ENCODE measurements at regions not wholly inside any gene's neighbourhood (a gene's known extent, or its start where the extent isn't known, plus 50 kb on each side); places are given as distances from the start of the nearest gene placed in this dataset.

DNA sequence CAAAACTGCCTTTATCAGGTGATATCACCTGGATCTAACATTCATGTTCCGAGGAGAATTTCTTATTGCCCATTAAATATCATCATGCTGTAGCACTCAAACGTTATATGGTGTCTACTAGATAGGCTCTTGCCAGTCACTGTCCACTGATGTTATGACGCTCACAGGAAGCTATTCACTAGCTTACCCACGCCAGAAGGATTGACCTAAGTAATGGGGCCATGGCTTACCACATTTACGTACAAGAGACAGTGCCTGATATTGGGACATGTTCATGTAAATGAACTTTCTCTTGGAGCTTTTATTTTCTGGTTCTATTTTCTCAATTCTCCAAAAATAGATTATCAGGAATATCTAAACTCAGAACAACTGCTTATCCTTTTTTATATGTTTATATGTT is 91.7 kb upstream of the NAALADL2 start:
- Histone ChIP-seq H3K36me3 (ENCODE audit: insufficient read depth, low read length) (no peaks in the 10 kb centered on the region), H3K4me3 (ENCODE audit: low read length, poor library complexity, severe bottlenecking) (no peak overlapping the region), H4K20me1 (ENCODE audit: insufficient read depth, low read length, poor library complexity, severe bottlenecking) (no peaks in the 10 kb centered on the region), H3K4me1 (ENCODE audit: insufficient read depth, low read length, poor library complexity, severe bottlenecking) (no peaks in the 10 kb centered on the region), H2AFZ (ENCODE audit: low read length) (no peak overlapping the region), H3K79me2 (ENCODE audit: insufficient read depth, low read length) (no peaks in the 10 kb centered on the region), H3K9me3 (ENCODE audit: insufficient read depth, low read depth, low read length) (no peaks in the 10 kb centered on the region), H3K9me2 (replicated peaks; ENCODE audit: low read depth, low read length) (no peaks in the 10 kb centered on the region), H3K9ac (ENCODE audit: low read depth, low read length, poor library complexity, severe bottlenecking) (no peak overlapping the region), H3F3A (ENCODE audit: low read depth) (no peaks in the 10 kb centered on the region), H3K27me3 (ENCODE audit: insufficient read depth, low read length, poor library complexity, severe bottlenecking) (no peaks in the 10 kb centered on the region), H3K4me2 (ENCODE audit: low read depth, low read length, poor library complexity, severe bottlenecking) (no peak overlapping the region)
- TF ChIP-seq, protein P1, sequence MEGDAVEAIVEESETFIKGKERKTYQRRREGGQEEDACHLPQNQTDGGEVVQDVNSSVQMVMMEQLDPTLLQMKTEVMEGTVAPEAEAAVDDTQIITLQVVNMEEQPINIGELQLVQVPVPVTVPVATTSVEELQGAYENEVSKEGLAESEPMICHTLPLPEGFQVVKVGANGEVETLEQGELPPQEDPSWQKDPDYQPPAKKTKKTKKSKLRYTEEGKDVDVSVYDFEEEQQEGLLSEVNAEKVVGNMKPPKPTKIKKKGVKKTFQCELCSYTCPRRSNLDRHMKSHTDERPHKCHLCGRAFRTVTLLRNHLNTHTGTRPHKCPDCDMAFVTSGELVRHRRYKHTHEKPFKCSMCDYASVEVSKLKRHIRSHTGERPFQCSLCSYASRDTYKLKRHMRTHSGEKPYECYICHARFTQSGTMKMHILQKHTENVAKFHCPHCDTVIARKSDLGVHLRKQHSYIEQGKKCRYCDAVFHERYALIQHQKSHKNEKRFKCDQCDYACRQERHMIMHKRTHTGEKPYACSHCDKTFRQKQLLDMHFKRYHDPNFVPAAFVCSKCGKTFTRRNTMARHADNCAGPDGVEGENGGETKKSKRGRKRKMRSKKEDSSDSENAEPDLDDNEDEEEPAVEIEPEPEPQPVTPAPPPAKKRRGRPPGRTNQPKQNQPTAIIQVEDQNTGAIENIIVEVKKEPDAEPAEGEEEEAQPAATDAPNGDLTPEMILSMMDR (conservative IDR thresholded peaks at IDR 0.05; ENCODE audit: low read length) = no peak
- no peak for TF ChIP-seq EZH2phosphoT487 (IDR thresholded peaks at IDR 0.05; ENCODE audit: borderline replicate concordance)

DNA sequence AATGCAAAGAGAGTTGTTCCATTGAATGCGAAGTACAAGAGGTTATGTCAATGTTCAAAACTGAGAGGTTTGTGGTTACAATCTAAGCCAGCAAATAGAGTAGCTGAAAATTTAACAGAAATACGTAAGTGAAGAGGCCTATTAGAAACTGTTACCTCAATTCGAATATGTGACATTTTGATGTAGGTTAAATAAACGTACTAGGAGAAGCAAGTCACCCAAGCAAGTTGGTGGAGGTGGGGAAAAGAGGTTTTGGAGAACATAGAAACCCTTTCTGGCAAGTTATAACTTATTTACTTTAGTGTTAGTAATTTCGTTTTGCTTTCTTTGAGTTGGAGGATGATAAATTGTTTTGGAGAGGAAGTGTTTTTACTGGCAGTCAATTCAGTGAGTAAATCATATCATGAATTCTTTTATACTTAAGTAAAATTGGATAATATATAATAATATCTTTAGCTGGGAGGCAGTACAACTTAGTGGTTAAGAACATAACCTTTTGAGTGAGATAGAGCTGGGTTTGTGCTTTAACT is 91.2 kb upstream of the NAALADL2 start:
- no peak overlapping the region for H3K4me3 ChIP-seq (ENCODE audit: low read length, poor library complexity, severe bottlenecking)
- H3K4me2 ChIP-seq (ENCODE audit: low read depth, low read length, poor library complexity, severe bottlenecking) = no peak overlapping the region
- no peaks in the 10 kb centered on the region for H3K9me2 ChIP-seq (replicated peaks; ENCODE audit: low read depth, low read length)
- no peaks in the 10 kb centered on the region for H3K4me1 ChIP-seq (ENCODE audit: insufficient read depth, low read length, poor library complexity, severe bottlenecking)
- no peaks in the 10 kb centered on the region for H3K27me3 ChIP-seq (ENCODE audit: insufficient read depth, low read length, poor library complexity, severe bottlenecking)
- no peak overlapping the region for H2AFZ ChIP-seq (ENCODE audit: low read length)
- no peaks in the 10 kb centered on the region for H3K79me2 ChIP-seq (ENCODE audit: insufficient read depth, low read length)
- H4K20me1 ChIP-seq (ENCODE audit: insufficient read depth, low read length, poor library complexity, severe bottlenecking) = no peaks in the 10 kb centered on the region
- TF ChIP-seq EZH2phosphoT487 (IDR thresholded peaks at IDR 0.05; ENCODE audit: borderline replicate concordance) = no peak
- TF ChIP-seq, protein P1 (conservative IDR thresholded peaks at IDR 0.05; ENCODE audit: low read length) = no peak
- no peaks in the 10 kb centered on the region for H3F3A ChIP-seq (ENCODE audit: low read depth)
- H3K9ac ChIP-seq (ENCODE audit: low read depth, low read length, poor library complexity, severe bottlenecking) = no peak overlapping the region
- no peaks in the 10 kb centered on the region for H3K36me3 ChIP-seq (ENCODE audit: insufficient read depth, low read length)
- no peaks in the 10 kb centered on the region for H3K9me3 ChIP-seq (ENCODE audit: insufficient read depth, low read depth, low read length)

DNA sequence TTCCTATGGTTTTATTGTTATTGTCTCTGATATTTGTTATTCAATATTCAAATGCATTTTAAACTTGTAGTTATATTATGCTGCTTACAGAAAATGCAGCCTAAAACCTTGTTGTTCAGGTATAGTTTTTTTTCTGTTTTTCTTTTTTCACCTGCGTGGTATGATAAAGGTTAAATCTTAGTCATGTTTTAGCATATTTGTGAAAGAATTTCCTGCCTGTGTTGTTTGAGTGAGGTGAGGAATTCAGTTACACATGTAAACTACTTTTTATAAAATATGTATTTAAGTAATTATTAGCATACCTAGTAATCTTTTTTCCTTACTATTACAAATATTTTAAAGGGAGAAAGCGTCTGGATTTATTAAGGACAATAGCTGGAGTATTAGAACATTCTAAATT is 90.0 kb upstream of the NAALADL2 start:
- H3K4me2 ChIP-seq (ENCODE audit: low read depth, low read length, poor library complexity, severe bottlenecking) = no peak overlapping the region
- no peak overlapping the region for H2AFZ ChIP-seq (ENCODE audit: low read length)
- H3K9me2 ChIP-seq (replicated peaks; ENCODE audit: low read depth, low read length) = no peaks in the 10 kb centered on the region
- TF ChIP-seq, protein P1 (conservative IDR thresholded peaks at IDR 0.05; ENCODE audit: low read length) = no peak
- no peak for TF ChIP-seq EZH2phosphoT487 (IDR thresholded peaks at IDR 0.05; ENCODE audit: borderline replicate concordance)
- H3K79me2 ChIP-seq (ENCODE audit: insufficient read depth, low read length) = no peaks in the 10 kb centered on the region
- no peak overlapping the region for H3K4me3 ChIP-seq (ENCODE audit: low read length, poor library complexity, severe bottlenecking)
- H3K9ac ChIP-seq (ENCODE audit: low read depth, low read length, poor library complexity, severe bottlenecking) = no peak overlapping the region
- no peaks in the 10 kb centered on the region for H3K9me3 ChIP-seq (ENCODE audit: insufficient read depth, low read depth, low read length)
- H3K36me3 ChIP-seq (ENCODE audit: insufficient read depth, low read length) = no peaks in the 10 kb centered on the region
- no peaks in the 10 kb centered on the region for H3K4me1 ChIP-seq (ENCODE audit: insufficient read depth, low read length, poor library complexity, severe bottlenecking)
- H3K27me3 ChIP-seq (ENCODE audit: insufficient read depth, low read length, poor library complexity, severe bottlenecking) = no peaks in the 10 kb centered on the region
- H3F3A ChIP-seq (ENCODE audit: low read depth) = no peaks in the 10 kb centered on the region
- no peaks in the 10 kb centered on the region for H4K20me1 ChIP-seq (ENCODE audit: insufficient read depth, low read length, poor library complexity, severe bottlenecking)

Measured in Loucy (cell line).